ENCODE measurements at regions not wholly inside any gene's neighbourhood (a gene's known extent, or its start where the extent isn't known, plus 50 kb on each side); places are given as distances from the start of the nearest gene placed in this dataset.

GRCh38 chr2:34266908-34267697, 668.0 kb upstream of the FAM98A start (continued):
- TF ChIP-seq ATF3 (IDR thresholded peaks at IDR 0.05; ENCODE audit: insufficient read depth, low read depth, low read length) = no peak
- no peak for TF ChIP-seq SIRT6 (IDR thresholded peaks at IDR 0.05; ENCODE audit: low read length)
- no peak for TF ChIP-seq MAFK (IDR thresholded peaks at IDR 0.05; ENCODE audit: low read depth, low read length)

All from H1 (cell line).